GM13976 (cell line): ENCODE measurements at regions not wholly inside any gene's neighbourhood (a gene's known extent, or its start where the extent isn't known, plus 50 kb on each side); places are given as distances from the start of the nearest gene placed in this dataset.
"Not testable (repeated sequence)": the region's sequence is repeated elsewhere in the genome, so short reads cannot be mapped to it uniquely, and the experiment has no call there.

Experiments used
- DNase-seq: peaks from one replicate; pipeline ENCODE4 v3.0.0; 2012; ENCODE audit warnings: low spot score
- in situ Hi-C: fragments of 300-500 bp; cut with MboI; formaldehyde crosslinking; loops from one replicate; pipeline ENCODE4 v1.12.0; 2022; ENCODE audit warnings: low sequenced_read_pairs, mixed read lengths, inconsistent platforms; ENCODE audit not compliant: unreplicated experiment
- TF ChIP-seq, protein P1 (sequence below): IDR thresholded peaks from 2 replicates; pipeline ENCODE4 v1.5.1; 2012; ENCODE audit warnings: borderline replicate concordance, mild to moderate bottlenecking; ENCODE audit not compliant: insufficient read depth; ENCODE audit errors: extremely low read depth, missing control alignments, control extremely low read depth

DNA sequence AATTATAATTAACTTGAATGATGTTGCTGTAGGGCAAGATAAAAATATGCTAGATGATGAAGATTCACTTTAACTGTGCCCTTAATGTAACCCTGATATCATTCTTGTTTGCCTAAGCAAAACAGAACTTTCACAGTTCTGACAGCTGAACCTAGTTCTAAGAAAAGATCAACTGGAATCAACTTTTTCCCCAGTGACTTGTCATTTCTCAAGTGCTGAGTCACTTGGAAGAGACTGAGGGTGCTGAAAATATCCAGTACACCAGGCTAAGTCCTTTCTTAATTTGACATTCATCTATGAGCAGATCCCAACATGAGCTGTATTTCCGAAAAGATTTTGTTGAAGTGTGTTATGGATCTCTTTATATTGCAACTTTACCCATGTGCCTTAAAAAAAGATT, 140.4 kb downstream of the MID1IP1 start:
- in situ Hi-C loops, result no loop called here
- no peak for DNase-seq
- TF ChIP-seq, protein P1, sequence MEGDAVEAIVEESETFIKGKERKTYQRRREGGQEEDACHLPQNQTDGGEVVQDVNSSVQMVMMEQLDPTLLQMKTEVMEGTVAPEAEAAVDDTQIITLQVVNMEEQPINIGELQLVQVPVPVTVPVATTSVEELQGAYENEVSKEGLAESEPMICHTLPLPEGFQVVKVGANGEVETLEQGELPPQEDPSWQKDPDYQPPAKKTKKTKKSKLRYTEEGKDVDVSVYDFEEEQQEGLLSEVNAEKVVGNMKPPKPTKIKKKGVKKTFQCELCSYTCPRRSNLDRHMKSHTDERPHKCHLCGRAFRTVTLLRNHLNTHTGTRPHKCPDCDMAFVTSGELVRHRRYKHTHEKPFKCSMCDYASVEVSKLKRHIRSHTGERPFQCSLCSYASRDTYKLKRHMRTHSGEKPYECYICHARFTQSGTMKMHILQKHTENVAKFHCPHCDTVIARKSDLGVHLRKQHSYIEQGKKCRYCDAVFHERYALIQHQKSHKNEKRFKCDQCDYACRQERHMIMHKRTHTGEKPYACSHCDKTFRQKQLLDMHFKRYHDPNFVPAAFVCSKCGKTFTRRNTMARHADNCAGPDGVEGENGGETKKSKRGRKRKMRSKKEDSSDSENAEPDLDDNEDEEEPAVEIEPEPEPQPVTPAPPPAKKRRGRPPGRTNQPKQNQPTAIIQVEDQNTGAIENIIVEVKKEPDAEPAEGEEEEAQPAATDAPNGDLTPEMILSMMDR, result no peak

DNA sequence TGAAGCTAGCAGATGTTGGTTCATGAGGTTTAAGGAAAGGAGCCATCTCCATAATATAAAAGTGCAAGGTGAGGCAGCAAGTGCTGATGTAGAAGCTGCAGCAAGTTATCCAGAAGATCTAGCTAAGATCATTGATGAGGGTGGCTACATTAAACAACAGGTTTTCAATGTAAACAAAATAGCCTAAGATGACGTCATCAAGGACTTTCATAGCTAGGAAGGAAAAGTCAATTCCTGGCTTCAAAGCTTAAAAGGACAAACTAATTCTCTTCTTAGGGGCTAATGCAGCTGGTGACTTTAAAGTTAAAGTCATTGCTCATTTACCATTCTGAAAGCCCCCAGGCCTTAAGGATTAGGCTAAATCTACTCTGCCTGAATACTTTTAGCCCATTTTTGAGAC, 141.9 kb downstream of the MID1IP1 start:
- TF ChIP-seq, protein P1, result no peak
- in situ Hi-C loops, result no loop called here
- DNase-seq, result no peak

DNA sequence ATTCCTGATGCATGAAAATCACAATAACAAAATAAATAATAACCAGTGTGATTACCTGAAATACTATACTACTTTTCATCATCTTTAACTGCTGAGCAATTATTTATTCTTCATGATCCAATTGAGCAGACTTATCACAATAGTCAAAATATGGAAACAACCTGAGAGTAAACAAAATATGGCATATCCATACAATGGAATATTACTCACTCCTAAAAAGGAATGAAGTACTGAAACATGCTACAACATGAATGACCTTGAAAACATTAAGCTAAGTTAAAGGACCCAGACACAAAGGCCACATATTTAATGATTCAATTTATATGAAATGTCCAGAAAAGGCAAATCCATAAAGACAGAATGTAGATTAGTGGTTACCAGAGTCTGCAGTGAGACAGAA, 146.8 kb downstream of the MID1IP1 start:
- TF ChIP-seq, protein P1, result no peak
- DNase-seq, result no peak
- in situ Hi-C loops, result no loop called here

DNA sequence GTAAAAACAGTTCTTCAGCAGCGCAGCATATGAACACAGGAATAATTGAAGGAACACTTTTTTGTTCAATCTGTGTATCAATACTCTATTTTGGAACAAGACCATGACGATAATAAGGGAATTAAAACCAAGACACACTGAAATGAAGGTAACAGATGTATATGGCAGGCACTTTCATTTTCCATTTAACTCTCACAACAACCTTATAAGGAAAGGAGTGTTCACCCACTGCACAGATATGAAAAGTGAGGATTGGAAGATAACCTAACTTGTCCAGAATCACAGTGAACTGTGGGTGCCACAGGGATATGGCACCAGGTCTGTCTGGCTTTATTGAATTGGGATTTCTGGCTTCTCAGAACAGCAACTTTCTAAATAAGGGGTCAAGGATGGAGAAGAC, 153.3 kb downstream of the MID1IP1 start:
- no peak for DNase-seq
- TF ChIP-seq, protein P1, result no peak
- in situ Hi-C loops, result no loop called here

DNA sequence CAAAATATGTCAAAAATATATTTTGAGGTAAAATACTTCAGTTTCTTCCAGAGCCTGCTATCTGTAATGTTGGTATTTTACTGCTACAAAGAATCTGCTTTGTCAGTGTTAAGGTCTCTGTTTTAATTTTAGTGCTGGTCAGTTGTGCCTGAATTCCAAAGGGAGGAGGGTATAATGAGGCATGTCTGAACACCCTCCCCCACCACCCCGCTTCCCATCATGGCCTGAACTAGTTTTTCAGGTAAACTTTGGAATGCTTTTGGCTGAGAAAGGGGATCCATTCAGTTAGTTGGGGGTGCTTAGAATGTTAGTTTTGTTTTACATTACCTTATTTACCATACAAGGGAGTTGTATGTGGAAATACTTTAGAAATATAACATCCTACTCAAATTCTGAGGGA, 158.5 kb downstream of the MID1IP1 start:
- in situ Hi-C loops, result no loop called here
- TF ChIP-seq, protein P1, result no peak
- DNase-seq, result no peak

DNA sequence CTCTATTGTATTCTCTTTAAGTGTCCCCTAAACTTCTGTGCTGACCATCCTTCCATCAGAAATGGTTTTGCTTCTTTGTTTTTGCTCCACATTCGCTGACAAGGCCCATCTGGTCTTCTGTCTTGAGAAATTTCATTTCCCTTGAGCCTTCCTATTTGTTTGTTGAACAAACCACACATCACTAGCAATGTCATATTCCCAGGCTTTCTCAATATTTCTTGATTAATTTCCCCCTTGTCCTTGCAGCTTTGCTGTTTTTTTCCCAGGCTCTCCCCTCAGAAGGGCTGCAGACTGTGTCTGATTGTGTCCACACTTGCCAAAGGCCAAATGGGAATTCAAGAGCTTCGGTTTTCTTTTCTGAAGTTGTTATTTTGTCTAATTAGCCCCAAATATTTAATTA, 158.9 kb downstream of the MID1IP1 start:
- in situ Hi-C loops, result no loop called here
- TF ChIP-seq, protein P1, result no peak
- no peak for DNase-seq

DNA sequence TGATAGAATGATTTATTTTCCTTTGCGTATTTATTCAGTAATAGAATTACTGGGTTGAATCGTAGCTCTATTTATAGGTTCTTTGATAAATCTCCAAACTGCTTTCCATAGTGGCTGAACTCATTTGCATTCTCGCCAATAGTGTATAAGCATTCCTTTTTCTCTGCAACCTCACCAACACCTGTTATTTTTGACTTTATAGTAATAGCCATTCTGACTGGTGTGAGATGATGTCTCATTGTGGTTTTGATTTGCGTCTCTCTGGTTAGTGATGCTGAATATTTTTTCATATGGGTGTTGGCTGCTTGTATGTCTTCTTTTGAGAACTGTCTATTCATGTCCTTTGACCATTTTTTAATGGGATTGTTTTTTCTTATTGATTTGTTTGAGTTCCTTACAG, 160.7 kb downstream of the MID1IP1 start:
- in situ Hi-C loops, result no loop called here
- TF ChIP-seq, protein P1, result no peak
- no peak for DNase-seq

DNA sequence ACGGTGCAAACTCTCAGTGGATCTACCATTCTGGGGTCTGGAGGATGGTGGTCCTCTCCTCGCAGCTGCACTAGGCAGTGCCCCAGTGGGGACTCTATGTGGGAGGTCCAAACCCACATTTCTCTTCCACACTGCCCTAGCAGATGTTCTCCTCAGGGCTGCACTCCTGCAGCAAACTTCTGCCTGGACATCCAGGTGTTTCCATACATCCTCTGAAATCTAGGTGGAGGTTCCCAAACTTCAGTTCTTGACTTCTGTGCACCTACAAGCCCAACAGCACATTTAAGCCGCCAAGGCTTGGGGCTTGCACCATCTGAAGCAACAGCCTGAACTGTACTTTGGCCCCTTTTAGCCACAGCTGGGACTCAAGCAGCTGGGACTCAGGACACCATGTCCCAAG, 162.0 kb downstream of the MID1IP1 start:
- DNase-seq, in situ Hi-C loops: not testable (repeated sequence)
